Activated CD4-positive, alpha-beta T cell treated with anti-CD3 and anti-CD28 coated beads, Interleukin-2, amount 50 U/mL, for 16 hours (primary cell): ENCODE measurements at regions not wholly inside any gene's neighbourhood (a gene's known extent, or its start where the extent isn't known, plus 50 kb on each side); places are given as distances from the start of the nearest gene placed in this dataset.

Experiments
- DNase-seq: peaks from one replicate; pipeline ENCODE4 v3.0.0-alpha.2; 2020

DNA sequence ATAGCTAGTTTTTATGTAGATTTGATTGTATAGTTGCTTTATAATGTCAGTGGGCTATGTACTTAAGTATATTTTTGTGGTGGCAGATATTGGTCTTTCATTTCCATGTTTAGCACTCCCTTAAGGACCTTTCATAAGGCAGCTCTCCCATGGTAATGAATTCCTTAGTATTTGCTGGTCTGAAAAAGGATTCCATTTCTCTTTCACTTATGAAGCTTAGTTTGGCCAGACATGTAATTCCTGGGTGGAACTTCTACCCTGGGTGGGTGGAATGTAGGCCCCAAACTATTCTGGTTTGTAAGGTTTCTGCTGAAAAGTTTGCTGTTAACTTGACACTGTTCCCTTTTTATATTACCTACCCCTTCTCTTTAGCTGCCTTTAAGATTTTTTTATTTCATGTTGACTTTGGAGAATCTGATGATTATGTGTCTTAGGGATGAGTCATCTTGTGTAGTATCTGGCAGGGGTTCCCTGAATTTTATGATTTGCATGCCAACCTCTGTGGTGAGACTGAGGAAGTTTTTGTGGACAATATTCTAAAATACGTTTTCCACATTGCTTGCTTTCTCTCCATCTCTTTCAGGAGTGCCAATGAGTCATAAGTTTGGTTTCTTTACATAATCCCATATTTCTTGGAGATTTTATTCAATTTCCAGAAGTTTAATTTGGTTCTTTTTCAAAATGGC lies 65.4 kb upstream of the VRK2 start:
- DNase-seq, result no peak

DNA sequence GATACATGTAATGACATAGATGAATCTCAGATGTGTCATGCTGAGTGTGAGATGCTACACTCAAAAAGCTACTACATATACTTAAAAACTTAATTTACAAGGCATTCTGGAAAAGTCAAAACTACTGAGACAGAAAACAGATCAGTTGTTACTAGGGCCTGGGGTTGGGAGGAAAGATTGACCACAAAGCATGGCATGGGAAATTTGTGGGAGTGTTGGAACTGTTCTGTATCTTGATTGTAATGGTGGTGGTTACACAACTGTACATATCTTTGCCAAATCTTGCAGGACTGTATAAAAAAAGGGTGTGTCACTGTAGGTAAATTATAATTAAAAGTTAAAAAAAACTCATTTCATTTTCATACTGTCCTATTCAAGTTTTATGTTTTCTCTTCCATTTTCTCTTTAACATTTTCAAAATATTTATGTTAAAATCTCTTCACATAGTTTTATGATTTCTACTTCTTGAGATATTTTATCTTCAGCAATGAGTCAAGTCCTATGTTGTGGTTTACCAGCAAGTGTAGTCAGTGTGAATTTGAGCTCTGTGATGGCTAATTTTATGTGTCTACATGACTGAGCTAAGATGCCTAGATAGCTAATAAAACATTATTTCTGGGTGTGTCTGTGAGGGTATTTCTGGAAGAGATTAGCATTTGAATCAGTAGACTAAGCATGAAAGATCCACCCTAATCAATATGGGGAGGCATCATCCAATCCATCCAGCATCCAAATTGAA lies 58.6 kb upstream of the VRK2 start:
- DNase-seq, result no peak

- DNase-seq, result no peak
Observed at GRCh38 chr2:57990118-57990725, 56.4 kb upstream of the VRK2 start.
